ENCODE measurements at regions not wholly inside any gene's neighbourhood (a gene's known extent, or its start where the extent isn't known, plus 50 kb on each side); places are given as distances from the start of the nearest gene placed in this dataset.
"Not testable (repeated sequence)": the region's sequence is repeated elsewhere in the genome, so short reads cannot be mapped to it uniquely, and the experiment has no call there.

DNA sequence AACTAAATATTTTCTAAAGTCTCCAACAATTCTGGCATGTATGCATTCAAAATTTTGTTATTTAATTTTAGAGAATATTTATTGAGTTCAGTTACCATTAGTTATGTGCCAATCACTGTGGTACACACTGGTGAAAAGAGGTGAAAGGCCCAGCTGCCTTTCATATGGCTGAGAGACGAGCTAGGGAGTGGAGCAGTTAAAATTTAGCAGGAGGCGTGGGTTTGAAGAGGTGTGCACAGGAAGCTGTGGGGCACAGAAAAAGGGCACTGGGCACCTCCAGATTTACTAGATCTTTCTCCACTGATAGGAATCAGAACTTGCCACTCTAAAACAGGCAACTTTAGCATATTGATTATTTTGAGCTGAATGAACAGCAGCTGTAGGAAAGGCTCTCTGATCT is 347.1 kb downstream of the CD83 start:
- no peak for DNase-seq

DNA sequence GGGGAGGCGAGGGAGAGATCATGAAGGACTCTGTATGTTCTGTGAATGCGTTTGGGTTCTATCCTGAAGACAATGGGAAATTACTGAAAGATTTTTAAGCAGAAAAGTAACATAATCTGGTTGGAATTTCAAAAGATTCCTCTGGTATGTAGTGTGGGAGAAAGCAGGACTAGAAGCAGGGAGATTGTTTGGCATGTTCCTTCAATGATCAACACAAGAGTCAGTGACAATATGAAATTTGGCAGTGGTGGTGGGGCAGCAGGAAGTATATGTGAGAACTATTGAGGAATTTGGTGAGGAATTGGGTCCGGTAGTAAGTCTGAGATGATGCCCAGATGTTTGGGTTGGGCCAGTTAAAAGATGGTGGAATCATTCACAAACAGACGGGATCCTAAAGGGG is 348.7 kb downstream of the CD83 start:
- no peak for DNase-seq

DNA sequence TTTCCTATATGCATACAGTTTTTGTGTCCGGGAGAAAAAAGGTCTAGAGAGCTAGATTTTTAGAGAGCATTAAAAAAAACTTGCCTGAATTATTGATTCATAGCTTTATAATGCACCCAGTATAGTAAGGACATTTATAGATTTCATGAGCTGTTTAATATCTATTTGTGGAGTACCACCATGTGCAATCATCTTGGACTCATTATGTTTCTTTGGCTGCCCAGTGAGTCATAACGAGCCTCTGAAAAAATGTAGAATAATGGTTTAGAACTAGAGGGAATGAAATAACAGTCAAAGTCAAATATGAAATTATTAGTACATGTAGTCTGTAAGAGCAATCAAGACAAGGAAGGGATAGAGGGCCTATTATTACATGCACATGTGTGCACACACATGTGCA is 350.0 kb downstream of the CD83 start:
- no peak for DNase-seq

DNA sequence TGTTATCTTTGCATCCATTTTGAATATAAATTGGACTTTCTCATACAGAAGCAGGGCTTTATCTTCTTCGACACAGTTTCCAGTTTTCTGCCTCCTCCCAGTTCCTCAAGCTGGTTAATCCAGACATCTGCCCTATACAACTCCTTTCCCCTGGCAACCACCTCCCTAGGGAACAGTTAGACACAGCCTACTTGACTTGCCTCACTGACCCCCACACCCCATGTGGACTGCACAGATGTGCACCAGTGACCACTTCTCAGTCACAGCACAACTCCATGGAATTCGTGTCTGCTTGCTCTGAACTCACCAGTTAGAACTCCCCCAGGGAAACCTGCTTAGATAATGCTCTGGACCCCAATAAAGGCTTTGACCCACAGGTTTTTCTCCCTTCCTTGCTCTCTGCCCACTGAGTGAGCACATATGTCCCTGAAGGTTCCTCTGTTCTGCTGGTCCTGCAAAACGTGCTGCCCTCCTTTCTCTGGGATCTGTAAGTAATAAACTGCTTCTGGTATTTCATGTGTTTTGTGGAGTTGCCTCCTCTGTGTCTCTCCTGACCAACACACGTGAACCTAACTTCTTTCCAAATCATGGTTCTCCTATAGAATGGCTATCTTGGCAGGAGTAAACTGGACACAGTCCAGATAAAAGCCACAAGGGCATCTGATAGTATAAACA is 351.2 kb downstream of the CD83 start:
- DNase-seq = no peak

DNA sequence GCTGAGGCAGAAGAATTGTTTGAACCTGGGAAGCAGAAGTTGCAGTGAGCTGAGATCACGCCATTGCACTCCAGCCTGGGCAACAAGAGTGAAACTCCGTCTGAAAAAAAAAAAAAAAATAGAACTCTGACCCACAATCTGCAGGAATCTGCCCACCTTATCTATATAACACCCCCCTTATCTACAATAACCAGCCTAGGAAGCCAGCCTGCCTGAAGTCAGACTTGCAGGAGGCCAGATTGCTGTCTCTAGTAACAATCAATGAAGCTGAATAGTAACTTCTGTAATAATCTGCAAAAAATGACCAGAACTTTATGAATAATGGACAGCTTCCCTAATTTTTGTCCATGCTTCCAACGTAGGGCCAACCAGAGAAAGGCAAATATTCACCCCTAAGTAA is 352.5 kb downstream of the CD83 start:
- DNase-seq = no peak

DNA sequence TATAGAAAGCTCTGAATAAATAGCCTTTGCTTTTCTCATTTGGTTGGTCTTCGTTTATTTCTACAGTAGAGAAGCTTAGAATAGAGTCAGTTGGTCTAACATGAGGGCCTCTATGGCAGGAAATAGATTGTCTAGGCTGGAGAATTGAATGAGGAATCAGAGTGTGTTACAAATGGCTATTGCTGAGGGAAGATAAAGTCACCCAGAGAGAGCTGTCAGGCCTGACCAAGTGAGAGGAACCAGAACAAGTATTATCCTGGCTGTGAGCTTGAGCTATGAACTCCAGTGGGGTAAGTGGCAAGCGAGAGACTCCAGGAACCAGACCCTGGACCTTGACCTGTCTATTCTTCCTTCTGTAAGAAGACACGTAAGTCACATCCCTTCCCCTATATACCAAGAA is 353.1 kb downstream of the CD83 start:
- DNase-seq = no peak

DNA sequence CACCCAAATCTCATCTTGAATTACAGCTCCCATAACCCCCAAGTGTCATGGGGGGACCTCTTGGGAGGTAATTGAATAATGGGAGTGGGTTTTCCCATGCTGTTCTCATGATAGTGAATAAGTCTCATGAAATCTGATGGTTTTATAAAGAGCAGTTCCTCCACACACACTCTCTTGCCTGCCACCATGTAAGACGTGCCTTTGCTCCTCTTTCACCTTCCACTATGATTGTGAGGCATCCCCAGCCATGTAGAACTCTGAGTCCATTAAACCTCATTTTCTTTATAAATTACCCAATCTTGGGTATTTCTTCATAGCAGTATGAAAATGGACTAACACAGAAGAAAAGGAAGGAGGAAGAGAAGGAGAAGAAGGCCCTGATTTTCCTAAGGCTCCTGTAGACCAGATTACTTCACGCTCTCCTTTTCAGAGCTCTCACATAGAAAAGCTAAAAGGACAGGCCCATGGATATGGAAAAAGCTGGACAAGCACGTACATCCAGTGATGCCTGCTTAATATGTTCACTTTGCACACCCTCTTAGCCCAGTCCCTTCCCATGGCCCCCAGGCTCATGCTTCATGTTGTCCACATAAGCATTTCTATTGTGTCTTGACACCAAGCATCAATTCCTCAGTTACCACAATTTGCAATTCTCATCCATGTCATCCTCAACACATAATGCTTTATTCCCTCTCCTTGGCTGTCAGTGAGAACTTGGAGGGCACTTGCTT is 354.8 kb downstream of the CD83 start:
- no peak for DNase-seq

DNA sequence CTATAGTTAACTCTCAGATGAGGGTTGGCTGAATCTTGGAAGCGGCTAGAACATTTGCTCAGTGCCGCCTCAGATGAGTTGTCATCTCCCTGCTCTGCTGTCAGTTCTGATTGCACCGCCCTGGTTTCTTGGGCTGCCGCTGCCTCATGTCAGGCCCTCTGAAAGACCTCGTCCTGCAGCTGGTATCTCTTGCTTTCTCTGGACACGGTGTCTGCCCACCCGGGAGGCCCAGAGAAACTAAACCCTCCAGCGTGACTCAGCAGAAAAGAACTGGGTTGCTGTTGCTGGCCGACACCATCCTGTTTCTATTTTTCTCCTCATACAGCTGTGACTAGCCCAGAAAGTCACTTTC is 355.4 kb downstream of the CD83 start:
- no peak for DNase-seq

DNA sequence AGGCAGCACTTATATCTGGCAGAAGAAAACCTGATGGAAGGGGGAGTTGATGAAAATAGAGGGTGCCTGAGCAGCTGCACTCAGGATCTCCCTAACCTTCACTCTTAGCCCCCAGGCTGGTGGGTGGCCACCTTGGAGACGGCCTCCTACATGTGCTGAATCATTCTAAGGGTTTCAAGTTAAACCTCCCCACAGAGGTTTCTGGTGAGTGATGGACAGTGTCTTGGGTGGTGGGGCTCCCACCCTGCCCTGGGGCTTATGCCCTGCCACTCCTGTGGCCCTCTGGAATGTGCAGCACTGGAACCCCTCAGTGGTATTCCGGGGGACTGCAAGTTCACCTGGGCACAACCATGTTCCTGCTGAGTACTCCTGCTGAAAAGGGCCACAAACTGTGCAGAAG is 357.2 kb downstream of the CD83 start:
- DNase-seq = no peak

DNA sequence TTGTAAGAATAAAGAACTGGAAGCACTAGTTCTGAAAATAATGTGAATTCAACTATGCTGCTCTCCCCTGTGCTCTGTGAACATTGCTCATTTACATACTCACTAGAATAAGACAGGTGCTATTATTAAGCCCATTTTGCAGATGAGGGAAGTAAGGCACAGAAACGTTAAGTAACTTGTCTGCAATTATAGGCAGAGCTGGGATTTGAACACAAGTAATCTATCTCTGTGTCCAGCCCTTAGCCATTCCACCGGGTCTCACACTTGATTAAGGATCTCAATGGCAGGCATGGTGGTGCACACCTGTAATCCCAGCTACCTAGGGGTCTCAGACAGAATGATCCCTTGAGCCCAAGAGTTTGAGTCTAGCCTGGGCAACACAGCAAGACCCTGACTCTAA is 357.7 kb downstream of the CD83 start:
- DNase-seq = no peak

DNA sequence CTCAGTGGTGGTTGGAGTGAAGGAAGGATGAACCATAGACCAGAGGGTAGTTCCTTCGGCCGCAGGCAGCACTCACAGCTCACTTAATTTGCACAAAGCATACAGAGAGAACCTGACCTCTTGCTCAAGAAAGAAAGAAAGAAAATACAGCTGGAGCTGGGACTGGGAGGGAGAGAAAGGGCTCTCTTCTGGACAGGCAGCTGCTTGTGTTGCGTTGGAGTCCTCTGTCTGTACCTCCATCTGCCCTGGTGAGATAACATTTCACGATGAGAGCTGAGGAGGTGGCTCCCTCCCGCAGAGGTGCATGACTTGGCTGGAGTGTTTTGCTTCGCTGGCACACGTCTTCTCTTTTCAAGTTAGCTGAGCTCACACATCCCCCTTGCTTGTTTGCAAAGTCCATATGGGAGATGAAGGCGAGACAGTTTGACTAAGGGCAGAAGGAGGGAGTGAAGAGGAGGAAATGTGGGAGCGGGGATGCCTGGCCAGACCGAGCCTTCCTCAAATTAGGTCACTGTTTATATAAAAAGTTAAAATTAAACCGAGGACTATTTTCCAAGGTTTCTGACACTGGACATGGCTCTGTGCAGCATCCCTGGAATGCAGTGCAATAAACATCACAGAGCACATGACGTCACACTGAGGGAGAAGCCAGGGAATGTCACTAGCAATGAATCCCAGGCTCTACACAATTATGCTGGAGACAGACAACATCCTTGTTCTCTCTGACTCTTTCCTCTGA is 359.4 kb downstream of the CD83 start:
- DNase-seq = no peak

DNA sequence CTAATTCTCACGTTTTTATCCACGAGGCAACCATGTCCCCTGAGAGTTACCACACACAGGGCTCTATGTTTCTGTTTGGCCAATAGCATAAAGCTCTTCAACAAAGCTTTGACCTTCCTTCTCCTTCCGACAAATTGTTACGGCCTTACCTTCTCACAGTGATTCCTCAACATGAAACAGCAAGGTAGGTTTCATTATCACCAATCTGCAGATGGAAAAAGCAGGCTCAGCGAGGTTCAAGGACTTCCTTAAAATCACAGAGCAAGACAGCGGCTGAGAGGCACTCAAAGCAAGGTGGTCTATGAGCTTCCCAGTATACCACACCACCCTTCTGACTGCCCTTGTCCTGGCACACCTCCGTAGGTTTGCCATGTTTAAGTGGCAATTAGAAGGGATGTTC is 360.0 kb downstream of the CD83 start:
- DNase-seq = no peak

DNA sequence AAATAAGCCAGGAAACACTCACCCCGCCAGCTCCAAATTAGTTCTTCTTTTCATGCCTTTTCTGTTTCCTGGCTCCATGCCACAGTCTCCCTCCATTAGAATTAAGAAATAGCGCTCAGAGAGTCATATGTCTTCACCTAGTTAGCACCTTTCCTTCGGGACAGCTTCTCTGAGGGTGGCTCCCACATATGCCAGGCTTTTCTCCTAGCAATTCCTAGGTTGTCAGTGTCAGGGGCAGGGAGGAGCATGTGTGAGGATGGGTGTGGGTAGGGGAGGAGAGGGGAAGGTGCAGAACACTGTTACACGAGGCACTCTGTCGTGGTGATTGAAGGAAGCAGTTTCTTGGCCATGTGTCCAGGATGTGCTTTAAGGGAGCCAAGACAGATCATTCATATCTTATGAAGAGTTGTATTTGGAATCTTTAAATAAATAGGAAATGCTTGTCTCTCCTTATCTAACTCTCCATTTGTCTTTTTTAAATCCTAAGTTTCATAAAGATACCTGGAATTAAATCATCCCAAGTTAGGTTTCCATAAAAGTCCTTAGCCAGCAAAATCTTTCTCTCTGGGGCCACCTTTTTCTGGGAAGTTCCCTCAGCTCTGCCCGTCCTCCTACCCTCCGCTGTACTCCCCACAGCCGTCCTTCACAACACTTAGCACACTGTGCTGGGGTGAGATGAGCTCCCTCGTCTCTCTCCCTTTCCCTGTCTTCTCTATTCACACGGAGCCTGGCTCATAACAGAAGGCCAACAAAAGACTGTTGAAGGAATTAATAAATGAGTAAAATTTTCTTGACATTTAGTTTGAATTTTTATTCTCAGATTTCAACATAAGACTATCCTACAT is 361.0 kb downstream of the CD83 start:
- DNase-seq = no peak

DNA sequence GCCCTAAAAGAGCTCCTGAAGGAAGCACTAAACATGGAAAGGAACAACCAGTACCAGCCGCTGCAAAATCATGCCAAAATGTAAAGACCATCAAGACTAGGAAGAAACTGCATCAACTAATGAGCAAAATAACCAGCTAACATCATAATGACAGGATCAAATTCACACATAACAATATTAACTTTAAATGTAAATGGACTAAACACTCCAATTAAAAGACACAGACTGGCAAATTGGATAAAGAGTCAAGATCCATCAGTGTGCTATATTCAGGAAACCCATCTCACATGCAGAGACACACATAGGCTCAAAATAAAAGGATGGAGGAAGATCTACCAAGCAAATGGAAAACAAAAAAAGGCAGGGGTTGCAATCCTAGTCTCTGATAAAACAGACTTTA is 364.4 kb downstream of the CD83 start:
- DNase-seq = not testable (repeated sequence)

DNA sequence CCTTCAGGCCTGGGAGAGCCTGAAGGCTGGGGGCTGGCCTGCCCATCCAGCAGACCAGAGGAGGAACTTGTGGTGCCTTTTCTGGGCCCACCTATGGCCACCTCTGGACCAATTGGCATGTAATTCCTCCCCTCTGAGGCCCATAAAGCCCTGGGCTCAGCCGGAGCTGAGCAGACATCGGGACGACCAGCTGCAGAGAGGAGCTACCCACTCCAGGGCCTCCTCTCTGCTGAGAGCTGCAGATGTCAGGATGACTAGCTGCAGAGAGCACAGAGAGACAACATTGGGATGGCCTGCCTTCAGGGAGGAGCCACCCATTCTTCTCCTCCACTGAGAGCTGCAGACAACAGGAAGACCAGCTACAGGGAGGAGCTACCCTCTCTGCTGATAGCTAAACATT is 370.1 kb downstream of the CD83 start:
- no peak for DNase-seq

DNA sequence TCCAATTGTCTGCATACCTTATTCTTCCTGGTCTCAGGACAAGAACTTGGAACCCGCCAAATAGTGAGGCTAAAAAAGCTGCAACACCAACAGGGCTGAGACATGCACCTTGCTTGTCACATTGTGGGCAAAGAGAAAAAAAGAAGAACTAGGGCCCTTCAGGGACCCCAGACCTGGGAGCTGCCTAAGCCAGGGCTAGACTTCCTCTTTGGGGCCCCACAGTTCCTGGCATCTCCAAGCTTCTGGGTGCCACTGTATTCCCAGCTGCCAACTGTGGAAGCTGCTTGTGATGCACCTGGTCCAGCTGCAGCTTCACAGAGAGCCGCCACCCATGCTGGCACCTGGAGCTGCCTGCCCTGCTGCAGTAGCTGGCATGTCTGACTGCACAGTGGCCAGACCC is 370.6 kb downstream of the CD83 start:
- no peak for DNase-seq

DNA sequence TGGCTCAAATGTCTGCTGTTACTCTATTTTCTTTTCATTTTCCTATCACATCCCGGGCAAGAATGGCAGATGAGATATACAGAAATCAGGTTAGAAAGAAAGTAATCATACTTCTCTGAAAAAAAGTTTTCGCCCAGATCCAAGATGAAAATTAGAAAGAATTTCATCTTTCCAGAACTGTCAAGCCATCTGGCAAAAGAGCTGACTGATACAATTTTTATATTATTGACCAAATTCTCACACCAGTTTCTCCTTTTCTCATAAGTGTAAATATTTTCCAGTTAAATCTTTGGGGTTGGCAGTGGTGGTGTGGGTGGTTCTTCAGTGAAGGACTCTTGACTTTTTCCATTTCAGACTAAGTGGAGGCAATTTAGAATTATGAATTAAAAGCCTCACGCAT is 371.9 kb downstream of the CD83 start:
- DNase-seq = no peak

DNA sequence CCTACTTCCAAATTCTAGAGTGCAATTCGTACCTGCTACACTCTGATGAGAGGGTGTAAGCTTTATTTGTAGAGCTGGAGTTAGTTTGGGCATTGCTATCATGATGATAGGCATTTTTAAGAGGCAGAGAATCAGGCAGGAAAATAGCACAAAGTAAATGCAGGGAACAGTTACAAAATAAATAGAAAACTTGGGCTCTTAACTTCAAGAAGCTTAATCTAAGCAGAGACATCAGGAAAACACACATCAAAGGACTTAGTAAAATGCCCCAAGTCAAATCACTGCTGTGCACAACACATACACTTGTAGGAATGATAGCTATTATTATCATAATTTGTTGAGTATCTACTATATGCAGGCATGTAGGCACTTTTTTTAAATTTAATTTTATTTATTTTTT is 381.2 kb downstream of the CD83 start:
- no peak for DNase-seq

DNA sequence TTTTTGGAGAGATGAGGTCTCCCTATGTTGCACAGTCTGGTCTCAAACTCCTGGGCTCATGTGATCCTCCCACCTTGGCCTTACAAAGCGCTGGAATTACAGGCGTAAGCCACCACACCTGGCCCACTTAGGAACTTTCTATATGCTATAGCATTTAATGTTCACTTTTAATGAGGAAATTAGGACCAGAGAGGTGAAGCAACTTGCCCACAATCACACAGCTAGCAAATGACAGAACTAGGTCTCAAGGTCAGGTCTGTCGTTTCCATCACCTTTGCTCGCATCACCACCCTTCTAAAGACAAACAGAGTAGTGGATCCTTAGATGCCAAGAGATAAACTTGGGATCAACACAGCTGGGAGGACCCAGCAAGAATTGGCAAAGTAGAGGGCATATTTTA is 381.7 kb downstream of the CD83 start:
- no peak for DNase-seq

DNA sequence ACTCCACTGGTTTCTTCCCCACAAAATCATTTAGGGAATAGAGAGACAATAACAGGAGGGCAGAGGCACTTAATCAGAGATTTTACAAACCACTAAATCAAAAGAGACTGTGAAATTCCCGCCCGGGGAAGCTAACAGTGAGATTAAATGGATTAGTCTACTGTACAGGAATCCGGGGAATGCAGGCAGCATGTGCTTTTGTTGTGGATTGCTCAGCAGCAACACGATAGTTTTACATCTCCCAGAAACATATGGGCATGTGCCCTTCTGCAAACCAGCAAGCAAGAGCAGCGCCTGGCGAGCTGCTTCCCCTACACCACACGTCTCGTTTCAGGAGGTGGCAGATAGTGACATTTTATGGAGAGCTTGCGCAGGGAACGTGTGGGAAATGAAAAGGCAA is 382.3 kb downstream of the CD83 start:
- no peak for DNase-seq

DNA sequence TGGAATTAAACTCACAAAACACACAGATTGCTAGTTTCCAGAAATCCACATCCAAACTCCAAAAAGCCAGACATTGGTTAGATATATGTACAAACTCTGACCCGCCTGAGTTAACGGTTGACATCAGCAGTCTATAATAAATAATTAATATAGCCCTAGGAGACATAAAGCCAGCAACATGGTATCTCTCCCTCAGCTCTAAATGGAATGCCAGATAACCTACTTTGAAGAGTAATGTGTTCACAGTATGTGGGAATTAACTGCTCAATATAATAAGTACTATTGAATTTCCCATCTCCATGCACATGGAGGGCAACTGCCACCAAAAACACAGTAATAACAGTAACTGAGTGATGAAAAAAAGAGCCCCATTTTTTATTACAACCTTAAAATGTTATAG is 383.2 kb downstream of the CD83 start:
- DNase-seq = no peak

DNA sequence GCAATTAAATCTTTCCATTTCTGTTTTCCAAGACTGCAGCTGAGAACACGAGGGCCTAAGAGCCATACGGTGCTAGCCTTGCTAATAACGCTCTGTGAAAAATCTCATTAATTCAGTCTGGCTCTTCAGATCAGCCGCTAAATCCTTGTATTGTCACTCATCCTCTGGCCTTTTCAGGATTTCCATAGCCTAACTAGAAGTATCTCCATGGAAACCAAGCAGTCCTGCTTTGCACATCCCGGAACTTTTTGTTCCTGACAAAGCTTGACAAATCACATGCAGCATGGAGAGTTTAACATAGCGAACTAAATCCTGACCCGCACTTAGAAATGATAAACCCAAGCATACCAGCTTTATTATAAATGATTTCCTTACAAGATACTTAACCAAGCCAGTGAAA is 383.7 kb downstream of the CD83 start:
- DNase-seq = no peak

DNA sequence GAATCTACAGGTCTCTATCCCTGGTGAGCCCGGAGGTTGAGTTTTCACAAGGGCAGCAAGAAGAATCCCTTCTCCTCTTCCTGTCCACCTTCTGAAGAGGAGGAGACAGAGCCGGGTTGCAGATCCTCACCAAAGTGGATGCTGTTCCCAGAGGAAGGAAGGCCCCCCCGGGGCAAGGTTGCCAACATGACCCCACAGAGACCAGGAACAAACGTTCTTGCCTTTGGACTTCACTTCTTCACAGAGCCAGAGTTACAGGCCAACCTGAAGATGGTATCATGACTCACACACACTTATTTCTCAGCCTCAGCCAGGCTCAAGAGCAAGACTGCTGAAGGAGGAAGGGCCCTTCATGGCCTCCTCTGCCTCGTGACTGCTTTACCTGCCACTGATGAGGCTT is 384.3 kb downstream of the CD83 start:
- DNase-seq = no peak

DNA sequence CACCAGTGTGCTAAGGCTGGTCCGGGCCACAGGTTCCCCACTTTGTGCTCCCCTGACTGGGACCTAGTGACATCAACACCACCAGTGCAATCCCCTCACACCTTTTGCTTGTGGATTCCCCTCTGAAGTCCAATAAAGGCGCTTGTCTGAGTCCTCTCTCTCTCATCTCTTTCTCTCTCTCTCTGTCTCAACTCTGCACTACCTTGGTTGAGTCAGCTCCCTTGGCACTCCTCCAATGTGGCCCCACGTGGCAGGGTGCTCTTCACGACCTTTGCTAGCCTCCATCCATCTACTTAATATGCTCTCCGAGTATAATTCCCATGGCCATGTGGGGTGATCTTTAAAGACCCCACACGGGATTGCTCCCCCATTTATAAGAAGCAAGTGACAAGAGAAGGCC is 385.0 kb downstream of the CD83 start:
- no peak for DNase-seq

Data from NCI-H187 (cell line).